ENCODE measurements at regions not wholly inside any gene's neighbourhood (a gene's known extent, or its start where the extent isn't known, plus 50 kb on each side); places are given as distances from the start of the nearest gene placed in this dataset.

GRCh38 chr3:160127308-160127707, 97.9 kb upstream of the C3orf80 start:
- no peak for TF ChIP-seq CTCF (IDR thresholded peaks at IDR 0.05; ENCODE audit: insufficient read depth, low read length)
- no peak overlapping the region for H3K4me3 ChIP-seq (ENCODE audit: low read depth, low read length)
- no peak for DNase-seq (ENCODE audit: low read depth)

- no peak for DNase-seq (ENCODE audit: low read depth)
- no peak overlapping the region for H3K4me3 ChIP-seq (ENCODE audit: low read depth, low read length)
- no peak for TF ChIP-seq CTCF (IDR thresholded peaks at IDR 0.05; ENCODE audit: insufficient read depth, low read length)
These were observed 97.2 kb upstream of the C3orf80 start for GRCh38 chr3:160128056-160128455.

GRCh38 chr3:160129459-160130061, 95.7 kb upstream of the C3orf80 start:
- TF ChIP-seq CTCF (IDR thresholded peaks at IDR 0.05; ENCODE audit: insufficient read depth, low read length): no peak
- no peak overlapping the region for H3K4me3 ChIP-seq (ENCODE audit: low read depth, low read length)
- DNase-seq (ENCODE audit: low read depth): peak; percentile 98

- DNase-seq (ENCODE audit: low read depth): no peak
- TF ChIP-seq CTCF (IDR thresholded peaks at IDR 0.05; ENCODE audit: insufficient read depth, low read length): no peak
These were observed 95.2 kb upstream of the C3orf80 start for GRCh38 chr3:160130071-160130470.

GRCh38 chr3:160130950-160131349, 94.3 kb upstream of the C3orf80 start:
- TF ChIP-seq CTCF (IDR thresholded peaks at IDR 0.05; ENCODE audit: insufficient read depth, low read length): no peak
- no peak overlapping the region for H3K4me3 ChIP-seq (ENCODE audit: low read depth, low read length)
- DNase-seq (ENCODE audit: low read depth): peak; percentile 84

More at GRCh38 chr3:160130071-160130470, 95.2 kb upstream of the C3orf80 start:
- H3K4me3 ChIP-seq (ENCODE audit: low read depth, low read length): no peak overlapping the region

GRCh38 chr3:160132226-160132625, 93.0 kb upstream of the C3orf80 start:
- no peak for DNase-seq (ENCODE audit: low read depth)
- no peak for TF ChIP-seq CTCF (IDR thresholded peaks at IDR 0.05; ENCODE audit: insufficient read depth, low read length)
- no peak overlapping the region for H3K4me3 ChIP-seq (ENCODE audit: low read depth, low read length)

- peak; percentile 26 for TF ChIP-seq CTCF (IDR thresholded peaks at IDR 0.05; ENCODE audit: insufficient read depth, low read length)
- H3K4me3 ChIP-seq (ENCODE audit: low read depth, low read length): no peak overlapping the region
- DNase-seq (ENCODE audit: low read depth): no peak
These were observed 91.5 kb upstream of the C3orf80 start for GRCh38 chr3:160133757-160134156.
